ENCODE measurements at regions not wholly inside any gene's neighbourhood (a gene's known extent, or its start where the extent isn't known, plus 50 kb on each side); places are given as distances from the start of the nearest gene placed in this dataset.

DNA sequence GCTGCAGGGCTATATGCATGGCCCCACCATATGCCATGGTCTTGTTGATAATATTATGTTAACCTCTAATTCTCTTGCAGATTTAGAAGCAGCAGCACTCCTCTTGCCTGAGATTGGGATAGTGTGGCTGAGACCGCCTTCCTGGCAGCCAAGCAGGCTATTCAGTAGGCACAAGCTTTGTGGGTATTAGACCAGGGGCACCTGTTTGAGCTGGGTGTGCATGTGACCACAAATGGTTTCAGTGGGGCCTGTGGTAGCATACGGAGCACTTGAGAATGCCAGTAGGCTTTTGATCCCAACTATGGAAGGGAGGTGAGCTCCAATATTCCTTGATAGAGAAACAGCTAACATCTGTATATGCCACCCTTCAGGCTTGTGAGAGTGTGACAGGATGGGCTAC lies 625.1 kb upstream of the NUDT12 start:
- DNase-seq (ENCODE audit: low spot score), result no peak
- TF ChIP-seq, protein P1, sequence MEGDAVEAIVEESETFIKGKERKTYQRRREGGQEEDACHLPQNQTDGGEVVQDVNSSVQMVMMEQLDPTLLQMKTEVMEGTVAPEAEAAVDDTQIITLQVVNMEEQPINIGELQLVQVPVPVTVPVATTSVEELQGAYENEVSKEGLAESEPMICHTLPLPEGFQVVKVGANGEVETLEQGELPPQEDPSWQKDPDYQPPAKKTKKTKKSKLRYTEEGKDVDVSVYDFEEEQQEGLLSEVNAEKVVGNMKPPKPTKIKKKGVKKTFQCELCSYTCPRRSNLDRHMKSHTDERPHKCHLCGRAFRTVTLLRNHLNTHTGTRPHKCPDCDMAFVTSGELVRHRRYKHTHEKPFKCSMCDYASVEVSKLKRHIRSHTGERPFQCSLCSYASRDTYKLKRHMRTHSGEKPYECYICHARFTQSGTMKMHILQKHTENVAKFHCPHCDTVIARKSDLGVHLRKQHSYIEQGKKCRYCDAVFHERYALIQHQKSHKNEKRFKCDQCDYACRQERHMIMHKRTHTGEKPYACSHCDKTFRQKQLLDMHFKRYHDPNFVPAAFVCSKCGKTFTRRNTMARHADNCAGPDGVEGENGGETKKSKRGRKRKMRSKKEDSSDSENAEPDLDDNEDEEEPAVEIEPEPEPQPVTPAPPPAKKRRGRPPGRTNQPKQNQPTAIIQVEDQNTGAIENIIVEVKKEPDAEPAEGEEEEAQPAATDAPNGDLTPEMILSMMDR (IDR thresholded peaks at IDR 0.05), result no peak
- H3K4me3 ChIP-seq, result no peak overlapping the region

DNA sequence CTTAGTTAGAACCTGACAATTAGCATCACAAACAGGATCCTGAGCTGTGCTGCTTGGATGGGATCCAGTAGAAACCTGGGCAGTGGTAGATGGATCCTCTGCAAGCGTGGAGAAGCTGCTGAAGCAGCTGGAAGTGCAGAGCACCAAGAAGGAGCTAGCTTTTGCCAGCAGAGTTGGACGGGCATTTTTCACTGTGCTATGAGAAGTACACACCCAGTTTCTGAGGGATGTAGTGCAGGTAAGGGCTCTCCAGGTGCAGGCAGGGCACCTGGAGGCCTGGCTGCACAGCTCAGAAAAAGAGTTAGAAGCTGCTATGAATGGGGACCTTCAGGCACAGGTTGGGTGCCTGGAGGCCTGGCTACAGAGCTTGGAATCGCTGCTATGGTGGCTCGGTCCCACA lies 623.9 kb upstream of the NUDT12 start:
- TF ChIP-seq, protein P1 (IDR thresholded peaks at IDR 0.05), result no peak
- H3K4me3 ChIP-seq, result no peak overlapping the region
- no peak for DNase-seq (ENCODE audit: low spot score)
- H3K27ac ChIP-seq, result no peak overlapping the region

More for the DNA sequence above, 625.1 kb upstream of the NUDT12 start:
- H3K27ac ChIP-seq, result no peak overlapping the region

GRCh38 chr5:104186100-104186499 lies 623.5 kb upstream of the NUDT12 start:
- TF ChIP-seq, protein P1 (IDR thresholded peaks at IDR 0.05), result no peak
- DNase-seq (ENCODE audit: low spot score), result no peak
- Histone ChIP-seq H3K4me3 (no peak overlapping the region), H3K27ac (no peak overlapping the region)

DNA sequence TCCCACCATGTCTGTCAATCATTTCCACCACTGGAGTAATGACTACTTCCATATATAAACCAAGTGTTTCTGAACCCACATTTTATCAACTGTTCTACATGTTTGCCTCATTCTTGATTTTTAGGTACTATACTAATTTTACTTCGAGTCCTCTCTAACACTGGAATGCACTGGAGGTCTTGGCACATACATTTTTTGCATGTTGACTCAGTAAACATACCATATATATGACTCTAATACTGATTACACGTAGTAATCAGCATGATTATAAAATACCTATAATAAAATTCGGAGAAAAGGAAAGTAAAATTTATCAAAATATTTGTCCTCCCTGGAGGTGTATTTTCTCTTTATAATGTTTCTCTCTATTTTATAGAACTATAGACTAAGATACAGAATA lies 621.7 kb upstream of the NUDT12 start:
- DNase-seq (ENCODE audit: low spot score), result no peak
- TF ChIP-seq, protein P1 (IDR thresholded peaks at IDR 0.05), result no peak

GRCh38 chr5:104178829-104179456 lies 616.4 kb upstream of the NUDT12 start:
- Histone ChIP-seq H3K4me3 (no peak overlapping the region), H3K27ac (no peak overlapping the region)
- no peak for DNase-seq (ENCODE audit: low spot score)
- TF ChIP-seq, protein P1 (IDR thresholded peaks at IDR 0.05), result no peak

More for the DNA sequence above, 621.7 kb upstream of the NUDT12 start:
- H3K27ac ChIP-seq, result no peak overlapping the region
- no peak overlapping the region for H3K4me3 ChIP-seq

DNA sequence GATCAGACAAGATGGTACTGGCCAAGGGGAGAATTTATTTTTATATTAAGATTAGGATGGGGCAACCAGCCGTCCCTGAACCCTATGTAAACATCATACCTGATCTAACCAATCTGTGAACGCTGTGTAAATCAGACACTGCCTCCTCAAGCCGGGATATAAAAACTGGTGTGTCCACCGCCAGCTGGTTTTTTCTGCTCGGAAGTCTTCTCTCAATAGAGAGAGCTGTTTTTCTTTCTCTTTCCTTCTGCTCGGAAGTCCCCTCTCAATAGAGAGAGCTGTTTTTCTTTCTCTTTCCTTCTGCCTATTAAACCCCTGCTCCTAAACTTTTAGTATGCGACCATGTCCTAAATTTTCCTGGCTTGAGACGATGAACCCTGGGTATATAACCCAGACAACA lies 615.5 kb upstream of the NUDT12 start:
- H3K4me3 ChIP-seq, result no peak overlapping the region
- TF ChIP-seq, protein P1 (IDR thresholded peaks at IDR 0.05), result no peak
- DNase-seq (ENCODE audit: low spot score), result no peak
- H3K27ac ChIP-seq, result no peak overlapping the region

DNA sequence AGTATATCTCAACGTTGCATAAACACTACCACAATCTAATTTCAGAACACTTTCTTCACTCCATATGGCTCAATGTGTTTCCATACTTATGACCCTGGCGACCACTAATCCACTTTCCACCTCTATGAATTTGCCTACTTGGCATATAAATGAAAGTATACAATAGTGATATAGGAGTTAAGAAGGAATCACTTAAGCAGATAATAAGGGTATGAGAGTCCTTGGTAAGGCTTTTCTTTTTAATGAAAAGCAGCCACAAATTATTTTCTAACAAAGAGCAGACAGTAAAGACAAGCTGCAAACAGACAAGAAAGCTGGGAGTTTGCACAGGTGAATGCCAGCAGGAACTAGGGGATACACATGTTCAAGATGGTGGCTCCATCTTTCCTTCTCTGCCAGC lies 615.1 kb upstream of the NUDT12 start:
- TF ChIP-seq, protein P1 (IDR thresholded peaks at IDR 0.05), result no peak
- no peak overlapping the region for H3K4me3 ChIP-seq
- no peak for DNase-seq (ENCODE audit: low spot score)
- no peak overlapping the region for H3K27ac ChIP-seq
